Hematopoietic multipotent progenitor cell treated with erythropoietin and hydrocortisone succinate and interleukin-3 and kit ligand, for 6 days (in vitro differentiated cells): ENCODE measurements at regions not wholly inside any gene's neighbourhood (a gene's known extent, or its start where the extent isn't known, plus 50 kb on each side); places are given as distances from the start of the nearest gene placed in this dataset.

ENCODE experiments used
- DNase-seq: peaks from one replicate; pipeline ENCODE4 v3.0.0-alpha.2; 2015

DNA sequence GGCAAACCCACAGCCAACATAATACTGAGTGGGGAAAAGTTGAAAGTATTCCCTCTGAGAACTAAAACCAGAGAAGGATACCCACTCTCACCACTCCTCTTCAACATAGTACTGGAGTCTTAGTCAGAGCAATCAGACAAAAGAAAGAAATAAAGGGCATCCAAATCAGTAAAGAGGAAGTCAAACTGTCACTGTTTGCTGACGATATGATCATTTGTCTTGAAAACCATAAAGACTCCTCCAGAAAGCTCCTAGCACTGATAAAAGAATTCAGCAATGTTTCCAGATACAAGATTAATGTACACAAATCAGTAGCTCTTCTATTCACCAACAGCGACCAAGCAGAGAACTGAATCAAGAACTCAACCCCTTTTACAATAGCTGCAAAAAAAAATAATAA lies 64.0 kb upstream of the SSTR4 start:
- DNase-seq: peak; percentile 2

DNA sequence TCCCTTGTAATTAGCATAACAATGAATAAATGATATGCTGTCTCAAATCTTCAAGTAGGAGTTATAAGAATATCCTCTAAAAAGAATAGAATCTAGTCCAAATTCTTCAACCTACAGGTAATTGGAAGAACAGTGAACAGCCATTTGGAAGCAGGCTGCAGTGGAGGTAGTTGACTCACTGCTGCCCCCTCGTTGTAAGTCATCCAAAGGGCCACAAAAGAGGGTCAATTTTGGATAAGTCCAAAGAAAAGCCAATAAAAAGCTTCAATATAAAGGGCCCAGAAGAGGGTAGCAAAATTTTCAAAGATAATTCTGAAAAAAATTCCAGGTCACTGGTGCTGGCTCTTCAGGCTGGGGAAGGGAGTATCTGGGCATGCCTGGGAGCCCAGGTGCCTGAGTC lies 60.8 kb upstream of the SSTR4 start:
- DNase-seq: peak; percentile 65

DNA sequence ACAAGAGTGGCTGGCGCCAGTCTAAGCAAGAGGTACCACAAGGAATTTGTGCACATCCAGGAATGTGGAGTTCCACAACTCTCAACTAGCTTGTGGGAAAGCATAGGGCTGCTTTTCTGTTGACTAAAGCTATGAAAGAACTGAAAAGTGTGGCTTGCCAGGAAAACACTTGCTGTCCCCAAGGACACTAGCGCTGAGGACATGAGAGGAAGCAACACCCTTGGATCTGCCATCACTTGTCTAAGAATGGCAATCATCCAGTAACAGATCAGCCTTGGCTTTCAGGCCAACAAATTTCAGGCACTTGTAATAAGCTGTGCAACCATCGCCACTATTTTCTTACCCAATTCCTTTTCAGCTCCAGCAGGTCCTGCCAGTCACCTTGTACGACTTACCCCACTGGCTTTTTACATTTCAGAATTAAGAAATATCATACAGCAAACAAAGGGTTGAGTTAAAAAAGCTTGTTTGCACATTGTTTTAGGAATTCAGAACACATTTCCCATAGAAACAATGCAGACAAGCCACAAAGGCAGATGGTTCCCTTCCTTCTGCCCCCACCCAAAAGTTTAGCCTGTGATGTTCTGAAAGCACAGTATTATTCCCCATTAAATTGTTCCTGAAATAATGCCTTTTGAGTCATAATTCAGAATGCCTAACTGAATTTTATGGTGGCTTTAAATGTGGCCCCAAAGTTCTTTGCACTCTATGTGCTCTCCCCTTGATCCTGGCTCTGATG lies 57.9 kb upstream of the SSTR4 start:
- DNase-seq: no peak

DNA sequence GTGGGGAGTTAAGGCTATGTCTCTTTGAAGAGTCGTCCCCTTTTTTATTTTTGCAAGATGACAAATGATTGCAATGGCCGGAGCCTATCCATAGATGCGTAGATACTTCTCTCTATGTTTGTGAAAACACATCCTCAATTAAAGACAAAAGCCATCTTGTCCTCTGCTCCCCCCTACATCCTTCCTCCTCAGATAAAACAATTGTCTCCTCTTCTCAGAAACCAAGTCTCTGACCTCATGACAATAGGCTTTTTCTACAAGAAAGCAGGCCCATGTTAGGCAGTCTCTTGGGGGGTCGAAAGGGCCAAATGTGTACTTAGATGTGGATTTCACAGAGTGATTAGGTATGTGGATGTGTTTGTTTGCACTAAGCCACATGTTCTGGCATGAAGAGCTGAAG lies 51.1 kb upstream of the SSTR4 start:
- no peak for DNase-seq

DNA sequence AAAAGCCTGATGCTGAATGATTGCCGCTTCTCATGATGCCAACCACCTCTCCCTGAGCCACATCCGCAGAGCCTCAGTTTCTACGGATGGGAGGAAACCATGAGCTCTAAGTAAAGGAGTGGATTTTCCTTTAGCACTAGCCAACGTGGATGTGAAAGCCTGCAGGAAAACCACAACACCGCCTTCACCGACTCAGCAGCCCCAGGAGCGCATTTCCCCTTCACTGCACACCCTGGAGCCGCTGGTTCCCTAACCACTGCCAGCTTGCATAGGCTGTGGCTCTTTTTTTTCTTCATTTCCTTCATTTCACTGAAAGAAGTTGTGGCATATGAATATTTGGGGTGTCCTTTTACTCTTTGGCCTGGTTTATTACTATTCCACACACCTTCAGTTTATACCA lies 50.5 kb upstream of the SSTR4 start:
- DNase-seq: peak; percentile 30

DNA sequence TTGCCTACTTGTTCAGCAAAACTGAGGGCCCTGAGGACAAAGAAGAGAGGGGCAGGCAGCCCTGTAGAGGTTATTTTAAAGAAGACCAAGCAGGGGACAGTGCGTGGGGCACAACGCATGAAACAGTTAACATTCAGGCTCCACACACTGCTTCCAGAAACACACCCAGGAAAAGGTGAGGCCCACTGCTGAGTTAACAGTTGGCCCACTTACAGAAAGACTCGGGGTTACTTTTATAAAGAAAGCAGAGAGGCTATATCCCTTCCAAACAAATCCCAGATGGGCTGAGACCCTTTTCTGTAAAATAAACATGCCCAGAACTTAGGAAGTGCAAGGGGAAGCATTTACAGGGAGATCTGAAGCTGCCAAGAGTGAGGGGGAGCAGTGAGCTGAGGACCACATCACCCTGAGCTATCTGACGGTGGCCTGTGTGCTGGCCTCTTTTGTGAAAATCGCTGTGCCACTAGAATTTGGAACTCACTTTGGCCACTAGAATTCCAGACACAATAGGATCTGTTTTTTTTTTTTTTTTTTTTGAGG lies 49.8 kb upstream of the SSTR4 start:
- DNase-seq: no peak
